Kidney (tissue), 13 donors: ENCODE measurements at regions not wholly inside any gene's neighbourhood (a gene's known extent, or its start where the extent isn't known, plus 50 kb on each side); places are given as distances from the start of the nearest gene placed in this dataset.
A peak's percentile ranks its signal among the peaks of the same experiment; 100 is the strongest.

Experiments used
- DNase-seq, 5 donors: peaks; one replicate each; pipeline ENCODE4 v3.0.0-alpha.2; 2013 to 2020
- FAIRE-seq: peaks from 2 replicates; lab custom pipeline; 2012; peaks lifted over from hg19 to GRCh38; lab: Jason Lieb, UNC
- H3K27ac ChIP-seq, 2 donors: one replicate each; pipeline ENCODE4 v1.7.0; 2013; ENCODE audit warnings: low read depth in 2 of 2, low read length in 2 of 2, inconsistent platforms in 1 of 2
- H3K27me3 ChIP-seq: one replicate; pipeline ENCODE4 v1.7.1; 2013; ENCODE audit warnings: low read length, inconsistent platforms; ENCODE audit not compliant: control insufficient read depth, insufficient read depth
- H3K36me3 ChIP-seq, 3 donors: one replicate each; pipeline versions ENCODE4 v1.7.0 to v1.7.1; 2013; ENCODE audit warnings: low read length in 3 of 3, control low read depth in 1 of 3, inconsistent platforms in 1 of 3; ENCODE audit not compliant: insufficient read depth in 3 of 3, control insufficient read depth in 2 of 3
- H3K4me1 ChIP-seq, 3 donors: one replicate each; pipeline versions ENCODE4 v1.7.0 to v1.7.1; 2013; ENCODE audit warnings: low read length in 3 of 3, inconsistent platforms in 1 of 3, low read depth in 1 of 3; ENCODE audit not compliant: control insufficient read depth in 2 of 3, insufficient read depth in 2 of 3
- H3K4me3 ChIP-seq, 3 donors: one replicate each; pipeline versions ENCODE4 v1.7.0 to v1.8.1; 2013; ENCODE audit warnings: low read length in 3 of 3, control low read depth in 1 of 3, inconsistent platforms in 1 of 3
- H3K9ac ChIP-seq, 3 donors: one replicate each; pipeline versions ENCODE4 v1.7.0 to v1.7.1; 2013; ENCODE audit warnings: low read length in 3 of 3, control low read depth in 1 of 3, inconsistent platforms in 1 of 3
- H3K9me3 ChIP-seq, 3 donors: one replicate each; pipeline versions ENCODE4 v1.7.0 to v1.7.1; 2013; ENCODE audit warnings: low read length in 3 of 3, control low read depth in 1 of 3, inconsistent platforms in 1 of 3; ENCODE audit not compliant: control insufficient read depth in 2 of 3, insufficient read depth in 1 of 3
- CTCF ChIP-seq: IDR thresholded peaks from 3 replicates; pipeline ENCODE4 v1.5.1; 2012; ENCODE audit warnings: mild to moderate bottlenecking, moderate library complexity, borderline replicate concordance; ENCODE audit not compliant: insufficient read depth; ENCODE audit errors: extremely low read depth
- intact Hi-C: fragments of 100-400 bp; cut with DNase I; formaldehyde crosslinking; loops from one replicate; pipeline ENCODE4 v1.11.1; 2022
- donor health status: control.
- donor health status: control.
- donor health status: control.
- donor health status: control.
- donor health status: control.
- donor health status: DM: yes; HTN: yes; CAD: no.
- donor health status: Normal renal cell carcinoma (clear cell type).

- no peak for TF ChIP-seq CTCF
- FAIRE-seq, result no peak
- Histone ChIP-seq H3K27me3 (no peaks in the 10 kb centered on the region), H3K36me3 (no peaks in the 10 kb centered on the region), H3K9ac (no peak overlapping the region), H3K4me1 (no peaks in the 10 kb centered on the region), H3K9me3 (no peaks in the 10 kb centered on the region), H3K4me3 (no peak overlapping the region), H3K27ac (no peak overlapping the region)
- intact Hi-C loops, result no loop called here
- DNase-seq, result no peak
These were observed 659.8 kb downstream of the RAPGEF2 start for GRCh38 chr4:159762672-159763071.

- Histone ChIP-seq H3K9ac (no peak overlapping the region), H3K27ac (no peak overlapping the region), H3K27me3 (no peaks in the 10 kb centered on the region), H3K4me1 (no peaks in the 10 kb centered on the region), H3K36me3 (no peaks in the 10 kb centered on the region), H3K9me3 (no peaks in the 10 kb centered on the region), H3K4me3 (no peak overlapping the region)
- intact Hi-C loops, result no loop called here
- DNase-seq (peak in 3 of 5 donors; percentile 33 to 89 (median 84)), FAIRE-seq (peak; percentile 54)
- peak; percentile 41 for TF ChIP-seq CTCF
These were observed 661.6 kb downstream of the RAPGEF2 start for GRCh38 chr4:159764343-159764952.

DNA sequence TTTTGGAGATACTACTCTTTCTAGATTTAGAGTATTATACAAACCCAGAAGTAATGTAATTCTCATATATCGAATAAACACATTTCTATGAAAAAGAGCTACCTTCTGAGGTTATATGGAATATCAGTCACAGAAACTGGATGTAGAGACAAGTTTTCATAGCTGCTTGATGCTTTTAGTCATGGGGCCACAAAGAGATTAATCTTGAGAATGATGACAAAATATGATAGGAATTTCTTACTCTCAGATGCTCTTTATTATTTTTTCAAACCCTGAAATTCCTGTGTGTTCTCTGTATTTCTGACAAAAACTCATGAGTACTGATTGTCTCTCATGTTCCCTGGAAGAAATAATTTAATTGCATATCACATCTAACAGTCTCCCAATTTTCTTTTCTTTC is 662.5 kb downstream of the RAPGEF2 start:
- H3K27me3 ChIP-seq, result no peaks in the 10 kb centered on the region
- TF ChIP-seq CTCF, result no peak
- H3K27ac ChIP-seq, result no peak overlapping the region
- no peak for FAIRE-seq
- H3K9me3 ChIP-seq, result no peaks in the 10 kb centered on the region
- no peak overlapping the region for H3K9ac ChIP-seq
- H3K4me1 ChIP-seq, result no peaks in the 10 kb centered on the region
- DNase-seq, result no peak
- no peak overlapping the region for H3K4me3 ChIP-seq
- intact Hi-C loops, result no loop called here
- H3K36me3 ChIP-seq, result no peaks in the 10 kb centered on the region

DNA sequence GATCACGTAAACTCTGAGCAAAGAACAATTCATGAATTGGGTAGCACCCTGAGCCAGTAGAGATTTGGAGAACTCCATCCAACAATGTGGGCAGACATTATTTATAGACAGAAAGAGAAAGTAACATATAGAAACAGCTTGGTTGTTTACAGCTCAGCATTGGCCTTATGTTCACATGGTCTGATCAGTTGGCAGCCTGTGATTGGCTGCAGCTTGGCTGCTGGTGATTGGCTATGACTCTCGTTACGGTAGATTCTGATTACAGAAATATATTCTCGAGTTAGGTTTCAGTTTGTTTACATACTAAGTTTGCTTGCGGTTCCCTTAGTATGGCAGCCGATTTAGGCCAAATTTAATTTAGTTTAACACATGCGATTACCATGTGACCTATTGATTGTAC is 663.4 kb downstream of the RAPGEF2 start:
- no peak overlapping the region for H3K4me3 ChIP-seq
- no peaks in the 10 kb centered on the region for H3K36me3 ChIP-seq
- H3K9me3 ChIP-seq, result no peaks in the 10 kb centered on the region
- FAIRE-seq (no peak), DNase-seq (no peak)
- H3K27me3 ChIP-seq, result no peaks in the 10 kb centered on the region
- no peaks in the 10 kb centered on the region for H3K4me1 ChIP-seq
- intact Hi-C loops, result no loop called here
- no peak for TF ChIP-seq CTCF
- no peak overlapping the region for H3K27ac ChIP-seq
- no peak overlapping the region for H3K9ac ChIP-seq
